HG03066 (cell line): ENCODE measurements at regions not wholly inside any gene's neighbourhood (a gene's known extent, or its start where the extent isn't known, plus 50 kb on each side); places are given as distances from the start of the nearest gene placed in this dataset.
"Not testable (repeated sequence)": the region's sequence is repeated elsewhere in the genome, so short reads cannot be mapped to it uniquely, and the experiment has no call there.

Experiments used
- ATAC-seq: cut with Tn5 transposase; IDR thresholded peaks from one replicate; pipeline ENCODE4 v1.9.1; 2021; ENCODE audit warnings: low read depth; ENCODE audit not compliant: unreplicated experiment

- ATAC-seq: not testable (repeated sequence)
Observed at GRCh38 chr4:134914250-134914649, 712.7 kb upstream of the PABPC4L start.

GRCh38 chr4:134911941-134912340 is 710.4 kb upstream of the PABPC4L start:
- ATAC-seq: no peak

GRCh38 chr4:134906404-134907023 is 704.9 kb upstream of the PABPC4L start:
- no peak for ATAC-seq

- no peak for ATAC-seq
Observed at GRCh38 chr4:134905061-134905460, 703.5 kb upstream of the PABPC4L start.

- no peak for ATAC-seq
Observed at GRCh38 chr4:134888156-134888555, 686.6 kb upstream of the PABPC4L start.

- no peak for ATAC-seq
Observed at GRCh38 chr4:134885436-134885835, 683.8 kb upstream of the PABPC4L start.

- ATAC-seq: no peak
Observed at GRCh38 chr4:134883831-134884449, 682.4 kb upstream of the PABPC4L start.

- no peak for ATAC-seq
Observed at GRCh38 chr4:134879019-134879418, 677.4 kb upstream of the PABPC4L start.

- ATAC-seq: no peak
Observed at GRCh38 chr4:134867027-134867426, 665.4 kb upstream of the PABPC4L start.

- no peak for ATAC-seq
Observed at GRCh38 chr4:134865675-134866074, 664.1 kb upstream of the PABPC4L start.

- no peak for ATAC-seq
Observed at GRCh38 chr4:134862116-134862515, 660.5 kb upstream of the PABPC4L start.

- ATAC-seq: no peak
Observed at GRCh38 chr4:134848681-134849080, 647.1 kb upstream of the PABPC4L start.

GRCh38 chr4:134830741-134831140 is 629.2 kb upstream of the PABPC4L start:
- not testable (repeated sequence) for ATAC-seq

GRCh38 chr4:134812611-134813010 is 611.0 kb upstream of the PABPC4L start:
- no peak for ATAC-seq

- ATAC-seq: no peak
Observed at GRCh38 chr4:134807231-134807745, 605.7 kb upstream of the PABPC4L start.

- no peak for ATAC-seq
Observed at GRCh38 chr4:134798573-134798972, 597.0 kb upstream of the PABPC4L start.

- no peak for ATAC-seq
Observed at GRCh38 chr4:134787315-134787714, 585.7 kb upstream of the PABPC4L start.

- ATAC-seq: no peak
Observed at GRCh38 chr4:134780244-134780643, 578.7 kb upstream of the PABPC4L start.

GRCh38 chr4:134777606-134778005 is 576.0 kb upstream of the PABPC4L start:
- no peak for ATAC-seq

- no peak for ATAC-seq
Observed at GRCh38 chr4:134773497-134774000, 572.0 kb upstream of the PABPC4L start.

GRCh38 chr4:134762053-134762452 is 560.5 kb upstream of the PABPC4L start:
- ATAC-seq: no peak

- no peak for ATAC-seq
Observed at GRCh38 chr4:134756421-134756820, 554.8 kb upstream of the PABPC4L start.
